ENCODE measurements at regions not wholly inside any gene's neighbourhood (a gene's known extent, or its start where the extent isn't known, plus 50 kb on each side); places are given as distances from the start of the nearest gene placed in this dataset.
A peak's percentile ranks its signal among the peaks of the same experiment; 100 is the strongest.

DNA sequence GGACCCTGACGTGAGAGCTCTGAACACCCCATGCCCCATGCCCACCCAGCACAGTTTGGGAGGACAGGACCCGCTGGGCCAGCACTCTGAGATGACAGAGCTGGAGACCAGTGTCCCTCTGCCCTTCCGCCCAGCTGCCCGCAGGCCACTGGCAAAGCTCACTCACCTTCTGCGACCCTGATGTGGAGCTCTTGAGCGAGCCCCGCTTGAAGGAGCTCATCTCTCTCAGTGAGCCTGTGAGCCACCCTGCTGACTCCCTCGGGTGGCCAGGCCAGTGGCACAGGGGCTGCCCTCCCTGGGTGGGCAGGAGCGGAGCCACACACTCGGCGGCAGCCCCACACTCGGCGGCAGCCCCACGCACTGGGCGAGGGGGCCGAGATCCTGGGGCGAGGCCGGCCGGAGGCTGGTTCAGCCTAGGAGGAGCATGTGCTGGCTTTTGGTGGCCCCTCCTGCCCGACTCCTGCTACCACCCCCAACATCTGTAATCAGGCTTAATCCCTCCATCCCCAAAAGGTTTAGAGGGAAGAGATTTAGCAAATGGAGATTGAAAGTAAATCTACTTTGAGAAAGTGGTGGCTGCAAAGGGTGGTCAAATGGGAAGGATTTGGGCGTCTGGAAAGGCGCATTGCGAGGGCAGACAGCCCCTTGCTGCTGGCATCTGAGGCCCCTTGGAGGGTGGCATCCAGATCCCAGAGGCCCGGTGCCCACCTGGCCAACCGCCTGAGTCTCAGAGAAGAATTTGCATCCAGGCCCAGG lies 59.4 kb upstream of the TRPM1 start:
- H3K4me3 ChIP-seq (ENCODE audit: low read depth, low read length) = no peak overlapping the region
- H3K9me3 Mint-ChIP-seq (ENCODE audit: unreplicated experiment) = no peaks in the 10 kb centered on the region
- peaks cover 35% of the 10 kb centered on the region for H3K4me1 Mint-ChIP-seq (ENCODE audit: low read depth, unreplicated experiment)
- H3K9me3 ChIP-seq = no peaks in the 10 kb centered on the region
- DNase-seq = no peak
- no peak overlapping the region for H3K27ac Mint-ChIP-seq (ENCODE audit: unreplicated experiment)
- no peaks in the 10 kb centered on the region for H3K36me3 ChIP-seq (ENCODE audit: control insufficient read depth, insufficient read depth, low read length)
- BruUV-seq (replicated peaks) = no TSS peak
- CTCF ChIA-PET = no interaction called here
- H3K27me3 Mint-ChIP-seq (ENCODE audit: insufficient read depth, unreplicated experiment) = no peaks in the 10 kb centered on the region
- POLR2A ChIA-PET = no interaction called here
- H3K4me3 Mint-ChIP-seq (ENCODE audit: unreplicated experiment) = no peak overlapping the region
- no peaks in the 10 kb centered on the region for H3K36me3 Mint-ChIP-seq (ENCODE audit: insufficient read depth, unreplicated experiment)
- H3K27me3 ChIP-seq (replicated peaks; ENCODE audit: control insufficient read depth, insufficient read depth, low read length) = no peaks in the 10 kb centered on the region
- H3K4me1 ChIP-seq = peaks cover 35% of the 10 kb centered on the region
- TF ChIP-seq, protein P1, sequence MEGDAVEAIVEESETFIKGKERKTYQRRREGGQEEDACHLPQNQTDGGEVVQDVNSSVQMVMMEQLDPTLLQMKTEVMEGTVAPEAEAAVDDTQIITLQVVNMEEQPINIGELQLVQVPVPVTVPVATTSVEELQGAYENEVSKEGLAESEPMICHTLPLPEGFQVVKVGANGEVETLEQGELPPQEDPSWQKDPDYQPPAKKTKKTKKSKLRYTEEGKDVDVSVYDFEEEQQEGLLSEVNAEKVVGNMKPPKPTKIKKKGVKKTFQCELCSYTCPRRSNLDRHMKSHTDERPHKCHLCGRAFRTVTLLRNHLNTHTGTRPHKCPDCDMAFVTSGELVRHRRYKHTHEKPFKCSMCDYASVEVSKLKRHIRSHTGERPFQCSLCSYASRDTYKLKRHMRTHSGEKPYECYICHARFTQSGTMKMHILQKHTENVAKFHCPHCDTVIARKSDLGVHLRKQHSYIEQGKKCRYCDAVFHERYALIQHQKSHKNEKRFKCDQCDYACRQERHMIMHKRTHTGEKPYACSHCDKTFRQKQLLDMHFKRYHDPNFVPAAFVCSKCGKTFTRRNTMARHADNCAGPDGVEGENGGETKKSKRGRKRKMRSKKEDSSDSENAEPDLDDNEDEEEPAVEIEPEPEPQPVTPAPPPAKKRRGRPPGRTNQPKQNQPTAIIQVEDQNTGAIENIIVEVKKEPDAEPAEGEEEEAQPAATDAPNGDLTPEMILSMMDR (IDR thresholded peaks at IDR 0.05; ENCODE audit: insufficient read depth in 1 of 2, low read depth in 1 of 2, low read length in 1 of 2, severe bottlenecking in 1 of 2, unreplicated experiment in 1 of 2) = no peak
- intact Hi-C loops (cut with micrococcal nuclease; ENCODE audit: unreplicated experiment) = no loop called here

DNA sequence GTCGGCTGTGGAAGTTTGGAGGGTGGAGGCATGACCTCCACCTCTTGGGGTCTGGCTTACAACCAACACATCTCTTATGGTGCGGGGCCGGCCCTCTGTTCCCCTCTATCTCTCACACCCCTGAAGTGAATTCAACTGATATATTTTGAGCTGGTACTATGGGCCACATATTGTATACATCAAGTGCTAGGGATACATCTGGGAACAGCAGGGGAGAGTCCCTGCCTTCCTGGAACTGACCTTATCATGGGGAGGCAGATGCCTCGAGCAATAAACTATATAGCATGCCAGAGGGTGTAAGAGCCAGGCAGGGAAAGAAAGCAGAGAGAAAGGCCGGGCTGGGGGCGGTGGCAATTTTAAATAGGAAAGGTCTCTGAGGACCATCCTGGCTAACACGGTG lies 60.4 kb upstream of the TRPM1 start:
- H3K36me3 Mint-ChIP-seq (ENCODE audit: insufficient read depth, unreplicated experiment) = no peaks in the 10 kb centered on the region
- no peak for DNase-seq
- TF ChIP-seq, protein P1 (IDR thresholded peaks at IDR 0.05; ENCODE audit: insufficient read depth in 1 of 2, low read depth in 1 of 2, low read length in 1 of 2, severe bottlenecking in 1 of 2, unreplicated experiment in 1 of 2) = no peak
- H3K9me3 Mint-ChIP-seq (ENCODE audit: unreplicated experiment) = no peaks in the 10 kb centered on the region
- Histone ChIP-seq H3K4me3 (ENCODE audit: low read depth, low read length) (no peak overlapping the region), H3K4me1 (peaks cover 35% of the 10 kb centered on the region), H3K9me3 (no peaks in the 10 kb centered on the region), H3K27me3 (replicated peaks; ENCODE audit: control insufficient read depth, insufficient read depth, low read length) (no peaks in the 10 kb centered on the region), H3K36me3 (ENCODE audit: control insufficient read depth, insufficient read depth, low read length) (no peaks in the 10 kb centered on the region)
- H3K4me3 Mint-ChIP-seq (ENCODE audit: unreplicated experiment) = no peak overlapping the region
- ChIA-PET POLR2A (no interaction called here), CTCF (no interaction called here)
- H3K4me1 Mint-ChIP-seq (ENCODE audit: low read depth, unreplicated experiment) = peaks cover 35% of the 10 kb centered on the region
- H3K27ac Mint-ChIP-seq (ENCODE audit: unreplicated experiment) = peak overlapping the region; percentile 51
- BruUV-seq (replicated peaks) = no TSS peak
- intact Hi-C loops (cut with micrococcal nuclease; ENCODE audit: unreplicated experiment) = no loop called here
- no peaks in the 10 kb centered on the region for H3K27me3 Mint-ChIP-seq (ENCODE audit: insufficient read depth, unreplicated experiment)

DNA sequence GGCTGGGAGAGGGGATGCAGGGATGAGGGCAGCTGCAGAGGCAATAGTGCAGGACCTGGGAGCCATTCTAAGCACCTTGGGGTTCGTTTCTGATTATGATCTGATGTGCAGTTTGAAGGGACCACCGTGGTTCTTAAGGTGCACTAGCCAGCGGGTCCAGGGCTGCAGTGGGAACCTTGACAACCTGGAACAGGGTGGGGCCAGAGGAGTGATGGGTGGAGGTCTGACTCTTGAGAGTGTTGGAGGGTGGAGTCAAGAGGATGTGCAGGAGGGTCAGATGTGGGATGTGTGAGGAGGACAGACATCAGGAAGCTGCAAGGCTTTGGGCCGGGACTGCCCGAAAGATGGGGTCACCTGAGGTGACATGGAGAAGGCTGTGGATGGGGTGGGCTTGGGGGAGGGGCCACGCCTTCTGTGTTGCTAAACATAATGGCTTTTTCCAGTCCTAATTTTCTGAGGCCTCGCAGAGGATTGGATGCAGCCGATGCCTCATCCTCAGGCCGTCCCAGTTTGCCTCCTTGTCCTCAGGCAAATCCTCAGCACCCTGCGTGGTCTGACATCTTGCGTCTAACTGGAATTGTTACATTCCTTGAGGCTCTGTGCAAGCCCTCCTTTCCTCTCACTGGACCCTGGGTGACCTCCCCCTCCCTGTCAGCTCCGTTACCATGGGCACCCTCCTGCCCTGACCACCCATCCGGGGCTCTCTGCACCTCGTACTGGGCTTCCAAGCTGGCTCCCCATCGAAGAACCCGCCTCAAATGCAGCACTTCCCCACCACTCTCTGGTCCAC lies 61.4 kb upstream of the TRPM1 start:
- TF ChIP-seq, protein P1 (IDR thresholded peaks at IDR 0.05; ENCODE audit: insufficient read depth in 1 of 2, low read depth in 1 of 2, low read length in 1 of 2, severe bottlenecking in 1 of 2, unreplicated experiment in 1 of 2) = no peak
- Histone ChIP-seq H3K9me3 (no peaks in the 10 kb centered on the region), H3K27me3 (replicated peaks; ENCODE audit: control insufficient read depth, insufficient read depth, low read length) (no peaks in the 10 kb centered on the region), H3K4me3 (ENCODE audit: low read depth, low read length) (no peak overlapping the region), H3K36me3 (ENCODE audit: control insufficient read depth, insufficient read depth, low read length) (no peaks in the 10 kb centered on the region), H3K4me1 (peaks cover 29% of the 10 kb centered on the region)
- Mint-ChIP-seq H3K4me3 (ENCODE audit: unreplicated experiment) (no peak overlapping the region), H3K27me3 (ENCODE audit: insufficient read depth, unreplicated experiment) (peaks cover under 1% of the 10 kb centered on the region), H3K27ac (ENCODE audit: unreplicated experiment) (peak overlapping the region; percentile 51), H3K9me3 (ENCODE audit: unreplicated experiment) (no peaks in the 10 kb centered on the region), H3K4me1 (ENCODE audit: low read depth, unreplicated experiment) (peaks cover 28% of the 10 kb centered on the region), H3K36me3 (ENCODE audit: insufficient read depth, unreplicated experiment) (no peaks in the 10 kb centered on the region)
- intact Hi-C loops (cut with micrococcal nuclease; ENCODE audit: unreplicated experiment) = no loop called here
- ChIA-PET CTCF (no interaction called here), POLR2A (no interaction called here)
- no TSS peak for BruUV-seq (replicated peaks)
- DNase-seq = peak in 1 of 2 experiments; percentile 52

Measured in Caco-2 (cell line).